ENCODE measurements at regions not wholly inside any gene's neighbourhood (a gene's known extent, or its start where the extent isn't known, plus 50 kb on each side); places are given as distances from the start of the nearest gene placed in this dataset.

DNA sequence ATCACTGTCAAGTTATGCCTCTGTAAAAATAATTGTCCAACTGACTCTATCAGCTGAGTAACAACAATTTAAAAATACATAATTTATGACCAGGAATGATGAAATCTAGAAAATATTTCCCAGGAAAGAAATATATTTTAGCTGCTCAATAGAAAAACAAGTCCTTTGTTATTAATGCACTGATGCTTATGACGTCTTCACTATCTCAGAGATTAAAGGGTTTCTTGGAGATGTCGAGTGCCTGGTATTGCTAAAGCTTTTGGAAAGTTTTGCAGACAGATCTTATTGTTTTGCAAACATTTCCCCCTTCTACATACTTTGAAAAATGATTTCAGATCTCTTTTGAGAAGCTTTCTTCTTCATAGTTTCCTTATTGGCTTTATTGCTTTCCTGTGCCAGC is 154.6 kb upstream of the RPS6KA3 start:
- TF ChIP-seq, protein P1, sequence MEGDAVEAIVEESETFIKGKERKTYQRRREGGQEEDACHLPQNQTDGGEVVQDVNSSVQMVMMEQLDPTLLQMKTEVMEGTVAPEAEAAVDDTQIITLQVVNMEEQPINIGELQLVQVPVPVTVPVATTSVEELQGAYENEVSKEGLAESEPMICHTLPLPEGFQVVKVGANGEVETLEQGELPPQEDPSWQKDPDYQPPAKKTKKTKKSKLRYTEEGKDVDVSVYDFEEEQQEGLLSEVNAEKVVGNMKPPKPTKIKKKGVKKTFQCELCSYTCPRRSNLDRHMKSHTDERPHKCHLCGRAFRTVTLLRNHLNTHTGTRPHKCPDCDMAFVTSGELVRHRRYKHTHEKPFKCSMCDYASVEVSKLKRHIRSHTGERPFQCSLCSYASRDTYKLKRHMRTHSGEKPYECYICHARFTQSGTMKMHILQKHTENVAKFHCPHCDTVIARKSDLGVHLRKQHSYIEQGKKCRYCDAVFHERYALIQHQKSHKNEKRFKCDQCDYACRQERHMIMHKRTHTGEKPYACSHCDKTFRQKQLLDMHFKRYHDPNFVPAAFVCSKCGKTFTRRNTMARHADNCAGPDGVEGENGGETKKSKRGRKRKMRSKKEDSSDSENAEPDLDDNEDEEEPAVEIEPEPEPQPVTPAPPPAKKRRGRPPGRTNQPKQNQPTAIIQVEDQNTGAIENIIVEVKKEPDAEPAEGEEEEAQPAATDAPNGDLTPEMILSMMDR (IDR thresholded peaks at IDR 0.05 in 8 of 11, conservative IDR thresholded peaks at IDR 0.05 in 3 of 11) = no peak
- TF ChIP-seq POLR2AphosphoS5 (IDR thresholded peaks at IDR 0.05) = no peak
- no peak for TF ChIP-seq POLR2A (IDR thresholded peaks at IDR 0.05)

Measured in spleen (tissue), 7 donors.